ENCODE measurements at regions not wholly inside any gene's neighbourhood (a gene's known extent, or its start where the extent isn't known, plus 50 kb on each side); places are given as distances from the start of the nearest gene placed in this dataset.

DNA sequence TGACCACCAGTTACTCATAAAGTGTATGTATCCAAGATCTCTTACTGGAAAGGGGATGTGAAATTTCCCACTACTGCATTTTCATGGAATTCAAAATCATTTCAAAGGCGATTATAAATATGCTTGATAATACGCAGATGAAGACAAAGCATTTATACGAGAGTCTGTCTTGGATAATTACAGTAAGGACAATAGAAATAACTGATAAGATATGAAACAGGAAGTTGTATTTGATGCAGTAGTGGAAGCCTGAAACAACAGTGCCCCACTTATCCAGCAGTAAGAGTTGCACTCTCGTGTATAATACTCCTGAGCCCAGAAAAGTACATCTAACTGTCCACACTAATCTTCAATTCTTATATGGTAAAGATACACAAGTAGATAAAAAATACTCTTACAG lies 188.7 kb upstream of the POU5F2 start:
- DNase-seq (ENCODE audit: low read depth, low spot score), result no peak

DNA sequence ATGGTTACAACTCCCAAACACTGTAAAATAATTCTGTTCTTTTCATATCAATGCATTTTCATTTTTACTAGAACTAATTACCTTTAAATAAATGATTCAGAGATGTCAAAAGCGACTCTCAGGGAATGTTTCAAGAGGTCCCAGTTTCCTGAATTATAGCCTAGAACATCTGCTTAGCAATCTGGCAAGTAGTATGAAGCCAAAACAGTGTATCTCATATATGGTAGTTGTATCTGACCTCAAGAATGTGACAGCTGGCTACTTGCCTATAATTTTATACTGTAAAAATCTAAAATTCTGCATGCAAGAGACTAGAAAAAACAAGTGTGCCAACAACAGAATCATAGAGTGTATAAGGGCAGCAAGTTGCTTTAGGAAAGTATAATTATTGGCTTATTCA lies 187.7 kb upstream of the POU5F2 start:
- DNase-seq (ENCODE audit: low read depth, low spot score), result no peak

DNA sequence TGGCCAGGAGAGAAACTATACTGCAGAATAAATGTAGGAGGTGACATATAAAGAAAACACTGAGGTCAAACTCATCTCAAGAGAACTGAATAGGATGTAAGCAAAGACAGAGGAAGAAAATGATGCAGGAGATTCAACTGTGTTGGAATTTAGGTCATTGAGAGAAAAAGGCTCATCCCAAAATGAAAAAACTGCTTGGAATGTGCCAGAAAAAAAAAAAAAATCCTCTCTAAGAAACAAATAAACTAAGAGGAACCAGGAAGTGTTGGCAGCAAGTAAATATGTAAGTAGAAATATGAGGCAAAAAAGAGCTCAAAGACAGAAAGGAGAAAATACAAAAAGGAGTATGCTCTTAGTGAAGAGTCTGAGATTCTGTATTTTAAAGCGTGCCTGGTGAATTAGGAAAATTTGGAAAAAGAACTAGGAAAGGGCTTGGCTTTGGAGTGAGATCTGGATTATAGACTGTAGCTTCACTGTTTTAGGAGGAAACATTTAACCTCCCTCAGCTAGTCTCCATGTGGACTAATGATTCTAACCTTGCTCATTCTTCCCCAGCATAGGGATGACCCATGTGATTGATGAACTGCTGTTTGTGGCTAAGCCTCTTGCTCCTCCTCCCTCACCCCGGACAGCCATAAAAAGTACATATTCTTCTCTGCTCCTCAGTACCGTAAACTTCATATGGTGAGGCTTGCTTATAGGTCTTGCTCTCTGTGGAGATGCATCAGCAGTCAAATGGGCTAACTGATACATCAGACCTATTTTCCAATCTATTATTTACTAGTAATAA lies 185.6 kb upstream of the POU5F2 start:
- no peak for DNase-seq (ENCODE audit: low read depth, low spot score)

DNA sequence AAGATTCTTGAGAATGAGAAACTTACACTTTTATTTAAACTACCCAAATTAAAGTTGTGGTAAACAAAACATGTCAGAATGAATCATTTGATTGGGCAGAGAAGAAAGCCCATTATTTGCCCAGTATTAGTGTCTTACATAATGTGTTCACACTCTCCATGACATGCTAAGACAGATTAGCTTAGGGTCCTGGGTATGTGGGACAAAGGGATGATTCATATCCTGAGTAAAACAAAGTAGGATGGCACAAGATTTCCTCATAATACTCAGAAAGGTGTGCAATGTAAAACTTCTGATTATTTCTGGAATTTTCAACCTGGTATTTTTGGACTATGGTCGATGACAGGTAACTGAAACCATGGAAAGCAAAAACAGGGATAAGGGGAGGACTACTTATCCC lies 183.9 kb upstream of the POU5F2 start:
- no peak for DNase-seq (ENCODE audit: low read depth, low spot score)

DNA sequence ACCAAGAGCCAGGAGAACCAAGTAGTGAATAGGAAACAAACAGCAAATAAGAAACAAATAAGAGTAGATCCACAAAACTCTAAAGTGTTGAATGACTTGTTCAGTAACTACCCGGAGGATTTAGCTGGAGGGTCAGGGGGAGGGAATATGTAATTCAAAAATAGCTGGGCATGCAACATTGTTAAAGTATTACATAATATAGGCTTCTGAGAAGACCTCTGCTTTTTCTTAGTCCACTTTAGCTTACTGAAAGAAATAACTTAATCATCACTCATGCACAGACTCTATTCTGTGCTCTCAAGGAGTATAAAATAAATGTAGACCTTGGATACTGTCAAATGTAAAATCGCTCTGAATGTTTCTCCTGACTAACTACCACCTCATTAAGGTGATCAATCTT lies 183.2 kb upstream of the POU5F2 start:
- DNase-seq (ENCODE audit: low read depth, low spot score), result no peak

DNA sequence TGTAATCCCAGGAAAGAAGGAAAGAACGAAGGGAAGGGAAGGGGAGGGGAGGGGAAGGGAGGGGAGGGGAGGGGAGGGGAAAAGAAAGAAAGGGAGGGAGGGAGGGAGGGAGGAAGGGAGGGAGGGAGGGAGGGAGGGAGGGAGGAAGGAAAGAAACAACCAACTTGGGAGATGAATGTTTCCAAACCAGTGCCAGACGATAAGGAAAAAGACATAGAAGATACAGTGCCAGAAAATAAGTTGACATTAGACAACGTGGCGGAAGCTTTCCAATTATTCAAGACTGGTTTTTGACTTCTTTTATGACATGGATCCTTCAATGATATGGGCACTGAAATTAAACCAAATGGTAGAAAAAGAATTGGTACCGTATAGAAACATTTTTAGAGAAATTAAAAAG lies 181.2 kb upstream of the POU5F2 start:
- no peak for DNase-seq (ENCODE audit: low read depth, low spot score)

DNA sequence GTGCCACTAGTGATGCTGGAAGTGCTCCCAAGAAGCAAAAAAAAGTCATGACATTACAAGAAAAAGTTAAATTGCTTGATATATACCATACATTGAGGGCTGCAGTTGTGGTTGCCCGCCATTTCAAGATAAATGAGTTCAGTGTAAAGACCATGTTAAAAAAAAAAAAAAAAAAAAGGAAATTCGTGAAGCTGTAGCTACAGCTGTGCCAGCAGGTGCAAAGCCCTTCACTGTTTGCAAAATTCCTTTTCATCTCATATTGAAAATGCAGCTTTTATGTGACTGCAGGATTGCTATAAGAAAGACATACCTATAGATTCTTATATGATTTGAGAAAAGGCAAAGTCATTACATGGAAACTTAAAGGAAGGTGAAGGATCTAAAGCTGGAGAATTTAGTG lies 179.6 kb upstream of the POU5F2 start:
- no peak for DNase-seq (ENCODE audit: low read depth, low spot score)

DNA sequence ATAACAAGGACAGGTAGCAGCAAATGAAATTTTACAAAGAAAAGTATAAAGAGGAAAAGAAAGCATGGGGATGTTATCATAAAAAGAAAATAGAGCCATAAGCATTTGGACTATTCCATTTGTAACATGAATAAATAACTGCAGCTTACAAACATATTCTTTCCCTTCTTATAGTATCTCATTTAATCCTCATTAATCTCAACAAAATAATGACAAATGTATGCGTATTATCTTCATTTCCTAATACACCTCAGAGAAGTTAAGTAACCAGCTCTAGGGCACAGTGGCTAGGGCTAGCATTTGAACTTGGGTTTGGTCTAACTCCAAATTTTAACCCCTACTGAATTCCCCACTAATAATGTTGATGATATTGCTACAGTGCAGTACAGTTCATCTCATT lies 175.5 kb upstream of the POU5F2 start:
- DNase-seq (ENCODE audit: low read depth, low spot score), result no peak

DNA sequence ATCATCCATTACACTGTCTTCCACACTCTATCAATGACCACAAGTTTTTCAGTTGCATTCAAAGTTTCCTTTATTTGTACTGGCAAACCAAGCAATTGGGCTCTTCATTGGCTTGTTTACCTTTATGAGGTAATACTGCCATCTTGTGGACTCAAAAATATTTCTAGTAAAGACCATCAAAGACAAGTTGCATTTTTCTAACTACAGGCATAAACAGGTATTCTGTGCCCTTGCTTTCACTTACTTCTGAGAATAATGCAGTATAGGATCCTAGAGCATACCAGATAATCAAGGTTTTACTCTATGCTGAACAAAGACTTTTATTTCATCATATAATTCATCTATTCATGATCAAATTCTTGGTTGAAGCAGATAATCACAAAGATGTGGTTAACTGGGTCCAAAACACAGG lies 173.7 kb upstream of the POU5F2 start:
- DNase-seq (ENCODE audit: low read depth, low spot score), result no peak

DNA sequence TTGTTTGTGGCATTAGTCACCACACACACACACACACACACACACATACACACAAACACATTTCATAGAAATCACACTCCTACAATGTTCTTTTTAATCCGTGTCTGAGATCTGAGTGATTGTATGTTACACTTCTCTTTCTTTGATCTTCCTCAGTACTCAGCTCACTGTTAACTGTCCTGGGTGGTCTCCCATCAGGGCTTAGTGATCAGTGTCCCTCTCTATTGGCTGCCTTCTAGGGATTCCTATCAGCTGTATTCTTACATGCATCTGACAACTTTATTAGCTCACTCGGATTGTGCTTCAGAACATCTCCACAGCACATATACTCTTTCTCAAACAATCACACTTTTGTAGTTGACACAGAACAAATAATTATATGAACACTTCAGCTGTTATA lies 170.2 kb upstream of the POU5F2 start:
- no peak for DNase-seq (ENCODE audit: low read depth, low spot score)

DNA sequence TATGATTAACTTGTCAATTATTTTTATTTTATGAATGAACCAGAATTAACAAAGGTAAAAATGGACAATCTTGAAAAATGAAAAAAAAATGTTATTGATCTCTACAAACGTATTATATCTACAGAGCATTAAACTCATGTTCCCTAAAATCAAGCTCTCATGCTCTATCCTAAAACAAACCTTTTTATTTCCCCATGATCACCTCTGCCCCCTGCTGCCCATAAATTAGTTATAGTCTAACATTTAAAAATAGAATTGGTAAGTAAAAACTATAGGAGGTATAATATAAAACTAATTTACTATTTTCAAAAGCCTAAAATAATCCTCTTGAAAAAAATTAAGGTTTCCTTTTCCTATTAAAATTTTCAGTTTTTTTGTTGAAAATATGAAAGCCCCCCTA lies 168.0 kb upstream of the POU5F2 start:
- DNase-seq (ENCODE audit: low read depth, low spot score), result no peak

DNA sequence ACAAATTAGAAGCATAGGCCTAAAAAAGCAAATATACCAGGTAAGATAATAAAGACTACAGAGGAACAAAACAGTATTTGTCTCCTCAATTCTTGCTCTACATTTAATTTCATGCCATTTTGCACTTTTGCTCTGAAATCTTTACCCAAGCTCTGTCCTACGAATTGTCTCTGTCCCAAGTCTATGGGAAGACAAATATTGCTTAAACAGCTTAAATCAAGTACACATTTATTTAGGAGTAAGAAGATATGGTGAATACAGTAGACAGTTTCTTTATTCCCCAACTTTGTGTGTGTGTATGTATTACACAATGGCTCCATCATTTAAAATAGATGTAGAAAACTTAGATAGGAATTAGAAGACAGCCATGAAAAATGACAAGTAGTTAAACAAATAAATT lies 163.5 kb upstream of the POU5F2 start:
- no peak for DNase-seq (ENCODE audit: low read depth, low spot score)

DNA sequence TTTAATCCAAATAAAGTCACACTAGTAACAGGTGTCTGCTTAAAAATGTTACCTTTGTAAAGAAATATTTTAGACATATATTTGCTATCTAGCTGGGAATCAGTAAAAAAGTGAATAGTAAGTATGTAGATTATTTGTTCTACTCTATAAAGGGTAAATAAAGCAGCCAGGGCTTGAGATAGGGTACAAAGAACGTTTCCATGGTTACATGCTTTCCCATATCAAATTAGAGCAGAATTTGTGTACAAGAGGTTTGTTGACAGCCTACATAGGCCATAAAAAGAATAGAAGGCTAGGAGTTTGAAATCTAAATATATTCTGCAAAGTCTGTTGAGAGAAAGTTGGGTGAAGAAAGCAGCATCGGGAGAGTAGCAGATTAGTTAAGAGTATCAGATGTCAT lies 160.9 kb upstream of the POU5F2 start:
- DNase-seq (ENCODE audit: low read depth, low spot score), result no peak

DNA sequence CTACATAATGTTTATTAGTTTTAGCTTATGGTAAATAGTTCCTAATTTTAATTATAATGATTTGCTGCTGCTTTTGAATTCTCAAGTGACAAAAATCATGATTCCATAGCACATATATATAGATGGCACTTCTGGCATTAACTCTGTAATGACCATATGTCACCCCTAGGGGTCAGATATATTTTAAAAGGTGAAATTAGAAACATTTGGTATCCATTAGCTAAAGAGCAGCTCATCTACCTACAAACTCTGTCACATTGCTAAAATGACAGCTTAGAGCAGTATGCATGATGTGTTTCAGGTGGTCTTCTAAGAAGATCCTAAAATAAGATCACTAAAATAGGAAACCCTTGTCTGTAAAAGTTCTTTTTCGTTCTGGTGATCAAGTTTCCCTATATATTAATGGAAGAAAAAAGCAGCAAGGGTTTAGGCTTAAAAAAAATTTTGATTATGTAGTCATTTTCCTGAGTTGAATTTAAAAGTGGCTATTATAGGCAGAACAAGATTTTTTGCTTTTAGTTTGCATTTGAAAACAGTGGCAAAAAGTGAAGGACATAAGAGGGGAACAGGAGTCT lies 157.7 kb upstream of the POU5F2 start:
- DNase-seq (ENCODE audit: low read depth, low spot score), result no peak

DNA sequence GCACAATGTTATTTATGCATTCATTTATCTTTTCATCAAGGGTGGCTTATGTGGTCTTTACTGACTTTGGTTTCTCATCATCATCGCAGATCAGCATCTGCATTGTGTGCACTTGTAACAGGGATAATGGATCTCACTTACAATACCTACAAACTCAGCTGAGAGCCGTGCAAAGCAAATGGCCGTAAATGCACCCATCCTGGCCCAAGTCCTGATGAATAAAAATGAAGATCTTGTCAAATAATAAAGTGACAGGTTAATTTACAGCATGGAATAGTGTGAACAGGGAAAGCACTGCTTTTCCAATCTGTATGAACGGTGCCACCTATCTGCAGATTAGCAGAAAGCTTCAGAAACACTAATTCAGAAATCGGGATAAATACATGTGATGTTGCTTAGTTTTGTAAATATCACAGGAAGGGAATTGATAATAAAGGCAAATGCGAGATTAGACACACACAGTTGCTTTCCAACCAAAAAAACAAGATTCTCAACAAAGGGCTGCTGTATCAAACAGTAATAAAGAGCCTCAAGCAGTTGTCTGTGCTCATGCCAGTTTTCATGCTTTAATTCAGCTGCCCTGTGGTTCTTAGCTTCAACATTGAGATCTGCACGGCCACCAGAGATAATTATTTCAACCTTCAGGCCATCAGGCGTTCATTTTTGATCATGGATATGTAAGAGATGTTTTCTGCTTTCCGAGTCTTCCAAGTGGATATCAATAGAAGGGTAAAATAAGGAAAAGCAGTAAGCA lies 153.4 kb upstream of the POU5F2 start:
- no peak for DNase-seq (ENCODE audit: low read depth, low spot score)

DNA sequence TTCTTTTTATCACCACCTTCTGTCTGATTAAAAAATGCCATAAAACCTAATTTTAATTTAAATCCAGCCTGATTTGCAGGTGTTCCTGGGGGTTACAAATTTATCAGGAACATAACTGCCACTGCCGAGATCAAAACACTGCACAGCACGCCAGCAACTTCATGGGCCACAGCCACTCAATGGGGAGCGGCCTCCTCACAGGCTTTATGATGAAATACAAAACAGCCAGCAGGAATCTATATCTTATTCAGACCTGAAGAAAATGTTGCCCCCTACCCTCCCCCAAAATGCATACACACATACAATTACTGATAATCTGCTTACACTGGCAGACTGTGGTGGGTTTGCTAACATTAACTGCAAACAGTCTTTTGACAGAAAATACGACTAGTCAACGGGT lies 151.7 kb upstream of the POU5F2 start:
- no peak for DNase-seq (ENCODE audit: low read depth, low spot score)

DNA sequence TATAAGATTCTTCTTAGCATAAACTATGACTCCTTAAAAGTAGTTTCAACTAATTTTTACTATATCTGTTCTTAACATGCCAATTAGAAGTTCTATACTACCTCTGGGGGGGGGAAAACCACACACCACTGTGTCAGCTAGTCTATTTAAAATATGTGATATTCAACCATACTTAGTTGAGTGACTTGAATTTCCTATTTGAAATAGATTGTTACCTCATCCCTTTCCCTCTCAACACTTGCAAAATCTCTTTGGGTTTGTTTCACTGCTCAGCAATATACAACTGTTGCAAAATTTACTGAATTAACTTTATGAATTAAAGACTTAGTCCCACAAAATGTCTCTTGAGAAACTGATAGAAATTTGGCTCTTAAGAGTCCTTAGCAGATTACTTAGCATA lies 151.1 kb upstream of the POU5F2 start:
- no peak for DNase-seq (ENCODE audit: low read depth, low spot score)

DNA sequence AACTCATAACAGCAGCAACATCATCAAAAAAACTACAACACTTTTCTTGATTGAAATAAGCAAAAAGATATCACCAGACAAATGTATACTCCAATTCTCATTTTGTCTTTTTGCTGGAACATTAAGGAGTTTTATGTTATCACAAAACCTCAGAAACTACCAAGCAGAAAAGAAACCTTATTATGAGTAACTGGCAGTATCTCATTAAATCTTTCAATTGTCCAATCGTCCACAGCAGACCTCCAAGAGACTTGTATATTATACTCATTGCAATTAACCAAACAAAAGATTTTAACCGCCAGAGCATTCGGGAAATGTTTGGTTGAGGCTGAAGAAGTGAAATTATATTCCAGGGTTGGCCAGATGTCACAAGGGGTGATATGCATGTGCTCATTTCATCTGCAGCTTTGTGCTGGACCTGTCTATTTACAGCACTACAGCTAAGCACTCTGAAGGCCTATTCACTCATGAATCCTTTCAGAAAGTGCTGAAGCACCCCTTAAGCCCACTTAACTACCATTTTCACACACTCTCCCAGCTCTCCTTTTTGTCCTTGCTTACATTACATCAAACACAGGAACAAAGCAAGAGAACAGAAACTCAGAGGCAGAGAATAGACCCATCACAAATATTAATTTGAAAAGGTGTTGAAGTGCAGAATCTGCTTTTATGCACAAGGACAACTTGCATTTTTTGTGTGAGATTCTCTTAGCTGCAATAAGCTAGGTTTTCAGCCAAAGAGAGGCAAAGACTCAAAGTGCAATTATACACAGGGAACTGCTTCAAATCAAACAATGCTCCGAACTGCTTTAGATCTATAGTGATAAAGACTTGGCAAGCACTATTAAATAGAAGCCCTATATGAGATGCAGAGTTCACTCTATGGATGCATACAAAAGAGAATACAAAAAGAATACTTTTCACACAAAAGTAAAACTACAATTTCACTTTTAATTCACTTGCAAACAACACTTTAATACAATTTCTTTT lies 150.4 kb upstream of the POU5F2 start:
- DNase-seq (ENCODE audit: low read depth, low spot score), result no peak

DNA sequence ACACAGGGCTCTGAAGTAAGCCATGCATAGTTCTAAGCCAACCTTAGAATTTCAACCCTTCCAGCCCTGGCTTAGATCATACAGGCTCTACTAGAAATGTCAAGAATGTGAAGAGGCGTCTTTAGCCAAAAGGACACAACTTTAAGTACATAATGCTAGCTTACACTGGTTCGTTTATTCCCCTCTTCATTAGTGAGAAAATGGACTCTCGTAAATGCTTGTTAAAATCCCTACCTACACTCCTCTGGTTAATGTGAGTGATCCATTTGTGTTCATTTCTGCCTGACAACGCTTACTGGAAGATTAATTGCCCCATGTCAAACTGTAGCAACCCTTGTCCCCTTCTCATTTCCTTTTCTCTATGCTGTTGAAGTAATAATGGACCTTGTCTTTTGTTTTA lies 149.3 kb upstream of the POU5F2 start:
- DNase-seq (ENCODE audit: low read depth, low spot score), result no peak

DNA sequence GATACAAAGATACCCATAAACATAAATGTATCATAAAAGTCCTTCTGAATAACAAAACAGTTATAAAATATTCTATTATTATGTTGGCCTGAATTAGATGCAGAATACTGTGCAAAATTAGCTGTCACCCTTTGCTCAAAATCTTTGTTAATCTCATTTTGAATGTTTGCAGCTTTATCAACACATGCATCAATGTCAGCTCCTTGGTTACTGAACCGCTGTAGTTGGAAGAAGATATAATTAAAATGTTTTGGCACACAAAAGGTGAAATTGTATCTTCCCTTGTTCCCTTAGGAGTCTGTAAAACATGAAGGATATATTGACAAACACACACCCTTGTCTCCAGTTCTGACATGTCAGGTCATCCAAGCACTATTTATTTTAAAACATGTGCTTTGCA lies 146.3 kb upstream of the POU5F2 start:
- no peak for DNase-seq (ENCODE audit: low read depth, low spot score)

DNA sequence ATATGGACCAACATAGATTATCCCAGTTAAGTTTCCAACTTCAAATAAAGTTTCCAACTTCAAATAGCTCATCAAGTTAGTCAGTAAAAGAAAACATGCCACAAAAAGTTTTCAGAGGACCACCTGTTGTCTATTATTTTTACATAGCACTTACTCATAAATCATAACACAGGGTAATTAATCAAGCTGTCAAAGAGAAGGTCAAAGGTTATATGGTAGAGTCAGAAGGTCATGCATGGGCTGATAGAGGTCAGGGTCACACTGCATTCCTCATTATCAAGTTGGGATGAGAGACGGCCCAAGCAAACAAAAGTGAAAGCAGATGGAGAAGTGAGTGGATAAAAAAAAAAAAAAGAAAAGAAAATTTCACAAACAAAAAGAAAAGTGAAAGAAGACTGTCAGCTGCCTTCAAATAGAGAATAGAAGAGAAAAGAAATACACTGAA lies 145.5 kb upstream of the POU5F2 start:
- DNase-seq (ENCODE audit: low read depth, low spot score), result no peak
